Body of pancreas (tissue), 4 donors: ENCODE measurements at regions not wholly inside any gene's neighbourhood (a gene's known extent, or its start where the extent isn't known, plus 50 kb on each side); places are given as distances from the start of the nearest gene placed in this dataset.

ENCODE experiments used
- CTCF ChIP-seq, 7 experiments: fragments of 450-650 bp in 4 of 7; fragments of 200-600 bp in 3 of 7; sonication (generic) in 3 of 7; IDR thresholded peaks; one replicate each; pipeline ENCODE4 v1.5.1; 2016 to 2019; ENCODE audit warnings: antibody characterized with exemption in 7 of 7
- POLR2A ChIP-seq, 3 donors: fragments of 450-650 bp; IDR thresholded peaks; one replicate each; pipeline ENCODE4 v1.6.1; 2016; ENCODE audit warnings: antibody characterized with exemption in 3 of 3, mild to moderate bottlenecking in 2 of 3

DNA sequence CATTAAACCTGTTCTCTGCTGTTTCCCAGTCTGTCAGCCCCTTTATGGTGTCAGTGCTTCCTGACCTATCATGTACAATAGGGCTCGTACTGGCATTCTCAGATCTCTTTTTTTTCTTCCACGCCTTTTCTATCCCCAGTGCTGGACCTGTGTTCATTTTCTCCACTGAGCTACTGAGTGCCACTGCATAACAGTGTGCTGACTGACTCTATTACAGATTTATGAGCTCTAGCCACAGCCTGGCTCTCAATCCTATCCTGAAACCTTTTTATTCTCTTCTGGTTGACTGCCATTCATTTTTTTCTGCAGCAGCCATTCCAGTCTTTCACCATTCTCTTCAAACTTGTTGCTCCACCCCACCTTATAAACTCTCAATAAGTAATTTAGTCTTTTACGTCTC lies 59.6 kb upstream of the MACF1 start:
- TF ChIP-seq CTCF (IDR thresholded peaks at IDR 0.05) (no peak), POLR2A (IDR thresholded peaks at IDR 0.05) (no peak)
